H1 (cell line): ENCODE measurements at regions not wholly inside any gene's neighbourhood (a gene's known extent, or its start where the extent isn't known, plus 50 kb on each side); places are given as distances from the start of the nearest gene placed in this dataset.

ENCODE experiments used
- TF ChIP-seq, protein P1 (sequence below): fragments of 300-600 bp; sonication (generic); IDR thresholded peaks from 2 replicates; pipeline ENCODE4 v1.7.1; 2012; ENCODE audit warnings: low read length, moderate library complexity, mild to moderate bottlenecking, inconsistent platforms; ENCODE audit not compliant: insufficient replicate concordance

DNA sequence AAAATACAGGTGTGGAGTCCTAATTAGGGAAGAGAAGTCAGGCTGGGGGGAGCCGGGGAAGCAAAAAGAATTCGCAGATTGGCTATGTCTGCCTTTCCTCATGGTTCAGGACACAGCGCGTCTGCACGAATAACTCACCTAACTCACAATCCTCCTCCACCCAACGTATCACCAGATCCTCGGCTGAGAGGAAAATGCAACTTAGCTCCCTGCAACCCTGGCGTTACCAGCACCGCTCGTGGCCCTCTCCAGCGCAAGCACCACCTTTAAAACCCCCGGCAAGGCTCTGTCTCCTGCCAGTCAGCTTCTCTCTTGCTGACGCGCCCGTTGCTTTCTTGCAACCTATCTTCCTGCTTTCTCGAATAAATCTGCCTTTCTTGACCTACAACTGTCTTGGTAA lies 49.8 kb upstream of the METRNL start (continued):
- TF ChIP-seq, protein P1, sequence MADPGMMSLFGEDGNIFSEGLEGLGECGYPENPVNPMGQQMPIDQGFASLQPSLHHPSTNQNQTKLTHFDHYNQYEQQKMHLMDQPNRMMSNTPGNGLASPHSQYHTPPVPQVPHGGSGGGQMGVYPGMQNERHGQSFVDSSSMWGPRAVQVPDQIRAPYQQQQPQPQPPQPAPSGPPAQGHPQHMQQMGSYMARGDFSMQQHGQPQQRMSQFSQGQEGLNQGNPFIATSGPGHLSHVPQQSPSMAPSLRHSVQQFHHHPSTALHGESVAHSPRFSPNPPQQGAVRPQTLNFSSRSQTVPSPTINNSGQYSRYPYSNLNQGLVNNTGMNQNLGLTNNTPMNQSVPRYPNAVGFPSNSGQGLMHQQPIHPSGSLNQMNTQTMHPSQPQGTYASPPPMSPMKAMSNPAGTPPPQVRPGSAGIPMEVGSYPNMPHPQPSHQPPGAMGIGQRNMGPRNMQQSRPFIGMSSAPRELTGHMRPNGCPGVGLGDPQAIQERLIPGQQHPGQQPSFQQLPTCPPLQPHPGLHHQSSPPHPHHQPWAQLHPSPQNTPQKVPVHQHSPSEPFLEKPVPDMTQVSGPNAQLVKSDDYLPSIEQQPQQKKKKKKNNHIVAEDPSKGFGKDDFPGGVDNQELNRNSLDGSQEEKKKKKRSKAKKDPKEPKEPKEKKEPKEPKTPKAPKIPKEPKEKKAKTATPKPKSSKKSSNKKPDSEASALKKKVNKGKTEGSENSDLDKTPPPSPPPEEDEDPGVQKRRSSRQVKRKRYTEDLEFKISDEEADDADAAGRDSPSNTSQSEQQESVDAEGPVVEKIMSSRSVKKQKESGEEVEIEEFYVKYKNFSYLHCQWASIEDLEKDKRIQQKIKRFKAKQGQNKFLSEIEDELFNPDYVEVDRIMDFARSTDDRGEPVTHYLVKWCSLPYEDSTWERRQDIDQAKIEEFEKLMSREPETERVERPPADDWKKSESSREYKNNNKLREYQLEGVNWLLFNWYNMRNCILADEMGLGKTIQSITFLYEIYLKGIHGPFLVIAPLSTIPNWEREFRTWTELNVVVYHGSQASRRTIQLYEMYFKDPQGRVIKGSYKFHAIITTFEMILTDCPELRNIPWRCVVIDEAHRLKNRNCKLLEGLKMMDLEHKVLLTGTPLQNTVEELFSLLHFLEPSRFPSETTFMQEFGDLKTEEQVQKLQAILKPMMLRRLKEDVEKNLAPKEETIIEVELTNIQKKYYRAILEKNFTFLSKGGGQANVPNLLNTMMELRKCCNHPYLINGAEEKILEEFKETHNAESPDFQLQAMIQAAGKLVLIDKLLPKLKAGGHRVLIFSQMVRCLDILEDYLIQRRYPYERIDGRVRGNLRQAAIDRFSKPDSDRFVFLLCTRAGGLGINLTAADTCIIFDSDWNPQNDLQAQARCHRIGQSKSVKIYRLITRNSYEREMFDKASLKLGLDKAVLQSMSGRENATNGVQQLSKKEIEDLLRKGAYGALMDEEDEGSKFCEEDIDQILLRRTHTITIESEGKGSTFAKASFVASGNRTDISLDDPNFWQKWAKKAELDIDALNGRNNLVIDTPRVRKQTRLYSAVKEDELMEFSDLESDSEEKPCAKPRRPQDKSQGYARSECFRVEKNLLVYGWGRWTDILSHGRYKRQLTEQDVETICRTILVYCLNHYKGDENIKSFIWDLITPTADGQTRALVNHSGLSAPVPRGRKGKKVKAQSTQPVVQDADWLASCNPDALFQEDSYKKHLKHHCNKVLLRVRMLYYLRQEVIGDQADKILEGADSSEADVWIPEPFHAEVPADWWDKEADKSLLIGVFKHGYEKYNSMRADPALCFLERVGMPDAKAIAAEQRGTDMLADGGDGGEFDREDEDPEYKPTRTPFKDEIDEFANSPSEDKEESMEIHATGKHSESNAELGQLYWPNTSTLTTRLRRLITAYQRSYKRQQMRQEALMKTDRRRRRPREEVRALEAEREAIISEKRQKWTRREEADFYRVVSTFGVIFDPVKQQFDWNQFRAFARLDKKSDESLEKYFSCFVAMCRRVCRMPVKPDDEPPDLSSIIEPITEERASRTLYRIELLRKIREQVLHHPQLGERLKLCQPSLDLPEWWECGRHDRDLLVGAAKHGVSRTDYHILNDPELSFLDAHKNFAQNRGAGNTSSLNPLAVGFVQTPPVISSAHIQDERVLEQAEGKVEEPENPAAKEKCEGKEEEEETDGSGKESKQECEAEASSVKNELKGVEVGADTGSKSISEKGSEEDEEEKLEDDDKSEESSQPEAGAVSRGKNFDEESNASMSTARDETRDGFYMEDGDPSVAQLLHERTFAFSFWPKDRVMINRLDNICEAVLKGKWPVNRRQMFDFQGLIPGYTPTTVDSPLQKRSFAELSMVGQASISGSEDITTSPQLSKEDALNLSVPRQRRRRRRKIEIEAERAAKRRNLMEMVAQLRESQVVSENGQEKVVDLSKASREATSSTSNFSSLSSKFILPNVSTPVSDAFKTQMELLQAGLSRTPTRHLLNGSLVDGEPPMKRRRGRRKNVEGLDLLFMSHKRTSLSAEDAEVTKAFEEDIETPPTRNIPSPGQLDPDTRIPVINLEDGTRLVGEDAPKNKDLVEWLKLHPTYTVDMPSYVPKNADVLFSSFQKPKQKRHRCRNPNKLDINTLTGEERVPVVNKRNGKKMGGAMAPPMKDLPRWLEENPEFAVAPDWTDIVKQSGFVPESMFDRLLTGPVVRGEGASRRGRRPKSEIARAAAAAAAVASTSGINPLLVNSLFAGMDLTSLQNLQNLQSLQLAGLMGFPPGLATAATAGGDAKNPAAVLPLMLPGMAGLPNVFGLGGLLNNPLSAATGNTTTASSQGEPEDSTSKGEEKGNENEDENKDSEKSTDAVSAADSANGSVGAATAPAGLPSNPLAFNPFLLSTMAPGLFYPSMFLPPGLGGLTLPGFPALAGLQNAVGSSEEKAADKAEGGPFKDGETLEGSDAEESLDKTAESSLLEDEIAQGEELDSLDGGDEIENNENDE, result no peak
- TF ChIP-seq, all 59 proteins: peak for 0
